ENCODE measurements at regions not wholly inside any gene's neighbourhood (a gene's known extent, or its start where the extent isn't known, plus 50 kb on each side); places are given as distances from the start of the nearest gene placed in this dataset.

GRCh38 chr18:40867459-40867858 lies 1087.6 kb upstream of the PIK3C3 start:
- H3K9ac ChIP-seq (replicated peaks in 1 of 4; ENCODE audit: extremely low read depth in 1 of 4, low read depth in 3 of 4, low read length in 3 of 4), result no peak overlapping the region

More at GRCh38 chr18:40867459-40867858, 1087.6 kb upstream of the PIK3C3 start:
- Histone ChIP-seq H3K79me2 (ENCODE audit: control insufficient read depth in 1 of 2, insufficient read depth in 2 of 2, low read length in 2 of 2) (no peaks in the 10 kb centered on the region), H2AFZ (ENCODE audit: low read length) (0 out of 2 replicates have a peak overlapping the region, but pooled peaks have one; percentile 10), H3K4ac (replicated peaks; ENCODE audit: insufficient read length, low read depth, low read length) (no peak overlapping the region), H3K79me1 (ENCODE audit: low read depth, low read length) (no peaks in the 10 kb centered on the region), H2BK120ac (replicated peaks; ENCODE audit: low read depth, low read length) (no peak overlapping the region), H2BK5ac (ENCODE audit: low read depth, low read length) (no peak overlapping the region), H4K20me1 (replicated peaks in 1 of 2; ENCODE audit: control insufficient read depth in 1 of 2, insufficient read depth in 2 of 2, low read length in 2 of 2) (no peaks in the 10 kb centered on the region), H3K56ac (replicated peaks; ENCODE audit: insufficient read length, low read depth, low read length) (no peak overlapping the region), H3K36me3 (ENCODE audit: control insufficient read depth in 2 of 4, insufficient read depth in 4 of 4, low read length in 3 of 4) (no peaks in the 10 kb centered on the region), H2BK12ac (ENCODE audit: low read depth, low read length) (no peak overlapping the region), H3K18ac (ENCODE audit: extremely low read depth, low read length) (no peak overlapping the region), H3K4me1 (replicated peaks in 1 of 4; ENCODE audit: control insufficient read depth in 3 of 4, insufficient read depth in 4 of 4, low read length in 3 of 4) (no peaks in the 10 kb centered on the region), H3K23ac (ENCODE audit: insufficient read length) (no peak overlapping the region), H3K23me2 (ENCODE audit: low read depth, low read length) (no peaks in the 10 kb centered on the region), H3K4me3 (ENCODE audit: extremely low read depth in 1 of 4, insufficient read depth in 2 of 4, low read depth in 3 of 4, low read length in 4 of 4) (no peak overlapping the region), H4K8ac (ENCODE audit: extremely low read depth, insufficient read depth, low read length) (no peak overlapping the region), H2BK15ac (ENCODE audit: low read length) (no peak overlapping the region), H4K91ac (replicated peaks; ENCODE audit: insufficient read length, low read length) (no peak overlapping the region), H4K5ac (ENCODE audit: insufficient read length, low read depth, low read length) (no peak overlapping the region), H2BK20ac (ENCODE audit: low read length) (no peak overlapping the region), H3K27me3 (replicated peaks in 1 of 4; ENCODE audit: control insufficient read depth in 3 of 4, extremely low read depth in 1 of 4, insufficient read depth in 3 of 4, low read length in 3 of 4) (no peaks in the 10 kb centered on the region), H3K9me3 (ENCODE audit: insufficient read depth in 2 of 2, low read depth in 1 of 2, low read length in 1 of 2) (no peaks in the 10 kb centered on the region; a peak in 1 of 4 replicates), H3K14ac (ENCODE audit: insufficient read length) (no peak overlapping the region), H2AK5ac (ENCODE audit: low read depth, low read length) (no peak overlapping the region), H3K4me2 (ENCODE audit: insufficient read depth in 1 of 2, low read depth in 2 of 2, low read length in 2 of 2) (no peak overlapping the region), H3K27ac (ENCODE audit: low read depth, low read length) (no peak overlapping the region)
- POLR2A ChIA-PET (ENCODE audit: partially characterized antibody), result no interaction called here
- FAIRE-seq, result no peak
- WGBS, 2 experiments (ENCODE audit: extremely low coverage in 1 of 2, insufficient coverage in 1 of 2, insufficient read length in 1 of 2, insufficient replicate concordance in 2 of 2, low coverage in 1 of 2, low lambda C conversion rate in 2 of 2, missing lambda C conversion rate in 1 of 2), result 91% methylated on average over 2 of the region's 2 CpGs; no CpG with 5 or more reads in 1 of the 2 experiments
- CTCF ChIA-PET (ENCODE audit: partially characterized antibody), result interaction anchor here (1.3 kb wide), 1 partner anchor 32 kb away, joined by 3 read pairs; no protein-coding TSS in a partner anchor
- DNase-seq (ENCODE audit: low read depth in 1 of 2, low spot score in 2 of 2), result no peak
- TF ChIP-seq SIRT6 (IDR thresholded peaks at IDR 0.05; ENCODE audit: low read length) (no peak), SRF (IDR thresholded peaks at IDR 0.05; ENCODE audit: low read depth, low read length) (no peak), KDM5A (IDR thresholded peaks at IDR 0.05; ENCODE audit: low read length) (no peak), TAF1 (IDR thresholded peaks at IDR 0.05; ENCODE audit: low read depth, low read length) (no peak), HDAC6 (IDR thresholded peaks at IDR 0.05; ENCODE audit: low read depth, low read length) (no peak), RBBP5 (IDR thresholded peaks at IDR 0.05; ENCODE audit: borderline replicate concordance, low read depth, low read length) (no peak), EGR1 (IDR thresholded peaks at IDR 0.05; ENCODE audit: borderline replicate concordance, low read depth, low read length) (no peak), CBX5 (IDR thresholded peaks at IDR 0.05; ENCODE audit: low read depth, low read length) (no peak), SUZ12 (IDR thresholded peaks at IDR 0.05; ENCODE audit: low read length) (no peak), POLR2AphosphoS5 (IDR thresholded peaks at IDR 0.05; ENCODE audit: low read depth, low read length) (no peak), RFX5 (IDR thresholded peaks at IDR 0.05; ENCODE audit: borderline replicate concordance, low read depth, low read length) (no peak)
- TF ChIP-seq, protein P1, sequence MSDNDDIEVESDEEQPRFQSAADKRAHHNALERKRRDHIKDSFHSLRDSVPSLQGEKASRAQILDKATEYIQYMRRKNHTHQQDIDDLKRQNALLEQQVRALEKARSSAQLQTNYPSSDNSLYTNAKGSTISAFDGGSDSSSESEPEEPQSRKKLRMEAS (IDR thresholded peaks at IDR 0.05), result no peak

All from H1 (cell line).